NOMO-1 treated with DMSO at 0.1 percent for 48 hours (cell line): ENCODE measurements at regions not wholly inside any gene's neighbourhood (a gene's known extent, or its start where the extent isn't known, plus 50 kb on each side); places are given as distances from the start of the nearest gene placed in this dataset.
"Not testable (repeated sequence)": the region's sequence is repeated elsewhere in the genome, so short reads cannot be mapped to it uniquely, and the experiment has no call there.

ENCODE experiments used
- DNase-seq: peaks from one replicate; lab custom pipeline; 2025; ENCODE audit not compliant: unreplicated experiment; lab: John Stamatoyannopoulos, UW

GRCh38 chr16:55059146-55059545, 128.5 kb downstream of the IRX5 start:
- no peak for DNase-seq

GRCh38 chr16:55061126-55061525, 130.5 kb downstream of the IRX5 start:
- DNase-seq, result no peak

- DNase-seq, result no peak
Measured at GRCh38 chr16:55062442-55062841, 131.8 kb downstream of the IRX5 start.

- DNase-seq, result no peak
Measured at GRCh38 chr16:55072976-55073375, 142.3 kb downstream of the IRX5 start.

- DNase-seq, result no peak
Measured at GRCh38 chr16:55073830-55074229, 143.2 kb downstream of the IRX5 start.

GRCh38 chr16:55075208-55075607, 144.5 kb downstream of the IRX5 start:
- DNase-seq, result not testable (repeated sequence)

- DNase-seq, result no peak
Measured at GRCh38 chr16:55076053-55076452, 145.4 kb downstream of the IRX5 start.

GRCh38 chr16:55077266-55077665, 146.6 kb downstream of the IRX5 start:
- DNase-seq, result no peak

GRCh38 chr16:55078153-55078552, 147.5 kb downstream of the IRX5 start:
- no peak for DNase-seq

- DNase-seq, result no peak
Measured at GRCh38 chr16:55078699-55079410, 148.2 kb downstream of the IRX5 start.

GRCh38 chr16:55081622-55082590, 151.2 kb downstream of the IRX5 start:
- DNase-seq, result no peak

GRCh38 chr16:55082591-55082976, 151.9 kb downstream of the IRX5 start:
- DNase-seq, result no peak

GRCh38 chr16:55083052-55083451, 152.4 kb downstream of the IRX5 start:
- no peak for DNase-seq

- DNase-seq, result no peak
Measured at GRCh38 chr16:55088098-55088497, 157.4 kb downstream of the IRX5 start.

GRCh38 chr16:55089600-55089999, 158.9 kb downstream of the IRX5 start:
- no peak for DNase-seq

- DNase-seq, result no peak
Measured at GRCh38 chr16:55091213-55091870, 160.7 kb downstream of the IRX5 start.

GRCh38 chr16:55091871-55092230, 161.2 kb downstream of the IRX5 start:
- DNase-seq, result no peak

GRCh38 chr16:55100100-55100499, 169.4 kb downstream of the IRX5 start:
- no peak for DNase-seq

GRCh38 chr16:55101026-55101425, 170.4 kb downstream of the IRX5 start:
- no peak for DNase-seq

- no peak for DNase-seq
Measured at GRCh38 chr16:55102077-55102476, 171.4 kb downstream of the IRX5 start.

GRCh38 chr16:55102531-55102930, 171.9 kb downstream of the IRX5 start:
- DNase-seq, result no peak

GRCh38 chr16:55107851-55108250, 177.2 kb downstream of the IRX5 start:
- no peak for DNase-seq
